A549 (cell line): ENCODE measurements at regions not wholly inside any gene's neighbourhood (a gene's known extent, or its start where the extent isn't known, plus 50 kb on each side); places are given as distances from the start of the nearest gene placed in this dataset.

Source experiments
- CTCF ChIP-seq: fragments of >200 bp; sonication (Bioruptor Twin); formaldehyde crosslinking; IDR thresholded peaks from 3 replicates; pipeline ENCODE4 v1.5.1; 2016
- HDAC2 ChIP-seq: fragments of 200-600 bp; sonication (generic); IDR thresholded peaks from 2 replicates; pipeline ENCODE4 v1.6.1; 2016
- KDM1A ChIP-seq: fragments of 200-600 bp; sonication (generic); IDR thresholded peaks from 2 replicates; pipeline ENCODE4 v1.6.1; 2016; ENCODE audit warnings: low read depth, mild to moderate bottlenecking
- KDM5A ChIP-seq: fragments of 200-600 bp; sonication (generic); IDR thresholded peaks from 2 replicates; pipeline ENCODE4 v1.6.1; 2016; ENCODE audit warnings: antibody characterized with exemption, mild to moderate bottlenecking
- POLR2A ChIP-seq: IDR thresholded peaks from 2 replicates; pipeline ENCODE4 v1.6.1; 2012; ENCODE audit warnings: mild to moderate bottlenecking, low read length
- RAD21 ChIP-seq, 2 experiments: fragments of >200 bp in 1 of 2; sonication (Bioruptor Twin) in 1 of 2; formaldehyde crosslinking in 1 of 2; IDR thresholded peaks in 1 of 2; conservative IDR thresholded peaks in 1 of 2; 2 replicates in 1 of 2; 3 replicates in 1 of 2; pipeline ENCODE4 v1.6.1; 2012 to 2018; ENCODE audit warnings: inconsistent platforms in 1 of 2
- RCOR1 ChIP-seq: fragments of 150-350 bp; IDR thresholded peaks from 2 replicates; pipeline ENCODE4 v1.6.1; 2014; ENCODE audit warnings: antibody characterized with exemption, low read length, low read depth
- SMC3 ChIP-seq: fragments of >200 bp; sonication (Bioruptor Twin); formaldehyde crosslinking; IDR thresholded peaks from 3 replicates; pipeline ENCODE4 v1.6.1; 2018; ENCODE audit warnings: inconsistent platforms

- TF ChIP-seq CTCF (no peak), KDM1A (no peak), HDAC2 (no peak), KDM5A (no peak), RCOR1 (no peak), RAD21 (conservative IDR thresholded peaks at IDR 0.05 in 1 of 2, IDR thresholded peaks at IDR 0.05 in 1 of 2) (no peak), POLR2A (no peak), SMC3 (no peak)
Measured at GRCh38 chr10:11388996-11389395, 222.5 kb downstream of the USP6NL start.
